ENCODE measurements at regions not wholly inside any gene's neighbourhood (a gene's known extent, or its start where the extent isn't known, plus 50 kb on each side); places are given as distances from the start of the nearest gene placed in this dataset.

DNA sequence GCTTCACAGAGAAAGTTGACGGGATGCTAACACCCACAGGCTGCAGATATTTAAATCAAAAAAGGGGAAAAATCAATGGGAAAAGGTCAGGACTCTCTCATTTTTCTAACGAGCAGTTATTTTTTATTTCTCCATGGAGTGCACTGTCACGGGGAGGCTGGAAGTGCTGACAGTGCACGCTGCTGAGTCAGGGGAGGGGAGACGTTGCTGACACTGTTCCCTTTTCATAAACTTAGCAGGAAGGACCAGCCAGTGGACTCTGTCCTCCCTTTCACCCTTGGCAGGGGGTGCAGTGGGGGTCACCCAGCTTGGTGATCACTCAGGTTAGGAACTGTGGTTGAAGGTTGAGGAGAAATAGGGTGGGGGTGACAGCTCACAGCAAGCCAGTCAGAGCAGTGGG, 65.6 kb upstream of the FUT8 start (continued):
- TF ChIP-seq, protein P1, sequence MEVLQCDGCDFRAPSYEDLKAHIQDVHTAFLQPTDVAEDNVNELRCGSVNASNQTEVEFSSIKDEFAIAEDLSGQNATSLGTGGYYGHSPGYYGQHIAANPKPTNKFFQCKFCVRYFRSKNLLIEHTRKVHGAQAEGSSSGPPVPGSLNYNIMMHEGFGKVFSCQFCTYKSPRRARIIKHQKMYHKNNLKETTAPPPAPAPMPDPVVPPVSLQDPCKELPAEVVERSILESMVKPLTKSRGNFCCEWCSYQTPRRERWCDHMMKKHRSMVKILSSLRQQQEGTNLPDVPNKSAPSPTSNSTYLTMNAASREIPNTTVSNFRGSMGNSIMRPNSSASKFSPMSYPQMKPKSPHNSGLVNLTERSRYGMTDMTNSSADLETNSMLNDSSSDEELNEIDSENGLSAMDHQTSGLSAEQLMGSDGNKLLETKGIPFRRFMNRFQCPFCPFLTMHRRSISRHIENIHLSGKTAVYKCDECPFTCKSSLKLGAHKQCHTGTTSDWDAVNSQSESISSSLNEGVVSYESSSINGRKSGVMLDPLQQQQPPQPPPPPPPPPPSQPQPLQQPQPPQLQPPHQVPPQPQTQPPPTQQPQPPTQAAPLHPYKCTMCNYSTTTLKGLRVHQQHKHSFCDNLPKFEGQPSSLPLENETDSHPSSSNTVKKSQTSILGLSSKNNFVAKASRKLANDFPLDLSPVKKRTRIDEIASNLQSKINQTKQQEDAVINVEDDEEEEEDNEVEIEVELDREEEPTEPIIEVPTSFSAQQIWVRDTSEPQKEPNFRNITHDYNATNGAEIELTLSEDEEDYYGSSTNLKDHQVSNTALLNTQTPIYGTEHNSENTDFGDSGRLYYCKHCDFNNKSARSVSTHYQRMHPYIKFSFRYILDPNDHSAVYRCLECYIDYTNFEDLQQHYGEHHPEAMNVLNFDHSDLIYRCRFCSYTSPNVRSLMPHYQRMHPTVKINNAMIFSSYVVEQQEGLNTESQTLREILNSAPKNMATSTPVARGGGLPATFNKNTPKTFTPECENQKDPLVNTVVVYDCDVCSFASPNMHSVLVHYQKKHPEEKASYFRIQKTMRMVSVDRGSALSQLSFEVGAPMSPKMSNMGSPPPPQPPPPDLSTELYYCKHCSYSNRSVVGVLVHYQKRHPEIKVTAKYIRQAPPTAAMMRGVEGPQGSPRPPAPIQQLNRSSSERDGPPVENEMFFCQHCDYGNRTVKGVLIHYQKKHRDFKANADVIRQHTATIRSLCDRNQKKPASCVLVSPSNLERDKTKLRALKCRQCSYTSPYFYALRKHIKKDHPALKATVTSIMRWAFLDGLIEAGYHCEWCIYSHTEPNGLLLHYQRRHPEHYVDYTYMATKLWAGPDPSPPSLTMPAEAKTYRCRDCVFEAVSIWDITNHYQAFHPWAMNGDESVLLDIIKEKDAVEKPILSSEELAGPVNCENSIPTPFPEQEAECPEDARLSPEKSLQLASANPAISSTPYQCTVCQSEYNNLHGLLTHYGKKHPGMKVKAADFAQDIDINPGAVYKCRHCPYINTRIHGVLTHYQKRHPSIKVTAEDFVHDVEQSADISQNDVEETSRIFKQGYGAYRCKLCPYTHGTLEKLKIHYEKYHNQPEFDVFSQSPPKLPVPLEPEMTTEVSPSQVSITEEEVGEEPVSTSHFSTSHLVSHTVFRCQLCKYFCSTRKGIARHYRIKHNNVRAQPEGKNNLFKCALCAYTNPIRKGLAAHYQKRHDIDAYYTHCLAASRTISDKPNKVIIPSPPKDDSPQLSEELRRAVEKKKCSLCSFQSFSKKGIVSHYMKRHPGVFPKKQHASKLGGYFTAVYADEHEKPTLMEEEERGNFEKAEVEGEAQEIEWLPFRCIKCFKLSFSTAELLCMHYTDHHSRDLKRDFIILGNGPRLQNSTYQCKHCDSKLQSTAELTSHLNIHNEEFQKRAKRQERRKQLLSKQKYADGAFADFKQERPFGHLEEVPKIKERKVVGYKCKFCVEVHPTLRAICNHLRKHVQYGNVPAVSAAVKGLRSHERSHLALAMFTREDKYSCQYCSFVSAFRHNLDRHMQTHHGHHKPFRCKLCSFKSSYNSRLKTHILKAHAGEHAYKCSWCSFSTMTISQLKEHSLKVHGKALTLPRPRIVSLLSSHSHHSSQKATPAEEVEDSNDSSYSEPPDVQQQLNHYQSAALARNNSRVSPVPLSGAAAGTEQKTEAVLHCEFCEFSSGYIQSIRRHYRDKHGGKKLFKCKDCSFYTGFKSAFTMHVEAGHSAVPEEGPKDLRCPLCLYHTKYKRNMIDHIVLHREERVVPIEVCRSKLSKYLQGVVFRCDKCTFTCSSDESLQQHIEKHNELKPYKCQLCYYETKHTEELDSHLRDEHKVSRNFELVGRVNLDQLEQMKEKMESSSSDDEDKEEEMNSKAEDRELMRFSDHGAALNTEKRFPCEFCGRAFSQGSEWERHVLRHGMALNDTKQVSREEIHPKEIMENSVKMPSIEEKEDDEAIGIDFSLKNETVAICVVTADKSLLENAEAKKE (CRISPR knock-in tag; IDR thresholded peaks at IDR 0.05) = no peak
- no peak for TF ChIP-seq ZNF114 (CRISPR knock-in tag; IDR thresholded peaks at IDR 0.05)
- TF ChIP-seq JUNB (IDR thresholded peaks at IDR 0.05; ENCODE audit: unreplicated experiment) = no peak
- TF ChIP-seq ZNF331 (CRISPR knock-in tag; IDR thresholded peaks at IDR 0.05; ENCODE audit: low read depth) = no peak
- TF ChIP-seq, protein P2, sequence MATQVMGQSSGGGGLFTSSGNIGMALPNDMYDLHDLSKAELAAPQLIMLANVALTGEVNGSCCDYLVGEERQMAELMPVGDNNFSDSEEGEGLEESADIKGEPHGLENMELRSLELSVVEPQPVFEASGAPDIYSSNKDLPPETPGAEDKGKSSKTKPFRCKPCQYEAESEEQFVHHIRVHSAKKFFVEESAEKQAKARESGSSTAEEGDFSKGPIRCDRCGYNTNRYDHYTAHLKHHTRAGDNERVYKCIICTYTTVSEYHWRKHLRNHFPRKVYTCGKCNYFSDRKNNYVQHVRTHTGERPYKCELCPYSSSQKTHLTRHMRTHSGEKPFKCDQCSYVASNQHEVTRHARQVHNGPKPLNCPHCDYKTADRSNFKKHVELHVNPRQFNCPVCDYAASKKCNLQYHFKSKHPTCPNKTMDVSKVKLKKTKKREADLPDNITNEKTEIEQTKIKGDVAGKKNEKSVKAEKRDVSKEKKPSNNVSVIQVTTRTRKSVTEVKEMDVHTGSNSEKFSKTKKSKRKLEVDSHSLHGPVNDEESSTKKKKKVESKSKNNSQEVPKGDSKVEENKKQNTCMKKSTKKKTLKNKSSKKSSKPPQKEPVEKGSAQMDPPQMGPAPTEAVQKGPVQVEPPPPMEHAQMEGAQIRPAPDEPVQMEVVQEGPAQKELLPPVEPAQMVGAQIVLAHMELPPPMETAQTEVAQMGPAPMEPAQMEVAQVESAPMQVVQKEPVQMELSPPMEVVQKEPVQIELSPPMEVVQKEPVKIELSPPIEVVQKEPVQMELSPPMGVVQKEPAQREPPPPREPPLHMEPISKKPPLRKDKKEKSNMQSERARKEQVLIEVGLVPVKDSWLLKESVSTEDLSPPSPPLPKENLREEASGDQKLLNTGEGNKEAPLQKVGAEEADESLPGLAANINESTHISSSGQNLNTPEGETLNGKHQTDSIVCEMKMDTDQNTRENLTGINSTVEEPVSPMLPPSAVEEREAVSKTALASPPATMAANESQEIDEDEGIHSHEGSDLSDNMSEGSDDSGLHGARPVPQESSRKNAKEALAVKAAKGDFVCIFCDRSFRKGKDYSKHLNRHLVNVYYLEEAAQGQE (IDR thresholded peaks at IDR 0.05; ENCODE audit: unreplicated experiment) = no peak
- no peak for TF ChIP-seq EZH2phosphoT487 (IDR thresholded peaks at IDR 0.05; ENCODE audit: unreplicated experiment)

DNA sequence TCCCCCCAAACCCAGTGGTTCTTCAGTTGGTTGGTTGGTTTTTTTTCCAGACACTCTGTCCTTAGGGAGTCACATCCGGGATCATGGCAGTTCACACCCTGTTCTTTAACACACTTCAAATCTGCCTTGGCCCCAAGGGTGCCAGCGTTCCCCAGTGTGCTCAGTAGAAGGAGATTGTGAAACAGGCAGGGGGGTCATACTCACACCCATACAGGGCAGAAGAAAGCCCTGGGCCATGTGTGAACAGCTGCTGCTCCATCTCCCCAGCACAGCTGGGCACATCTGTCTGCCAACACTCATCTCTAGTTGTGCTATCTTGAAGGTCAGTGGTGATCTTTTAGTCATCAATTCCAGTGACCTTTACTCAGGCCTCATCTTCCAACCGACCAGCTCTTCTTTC, 64.4 kb upstream of the FUT8 start:
- H3K79me2 ChIP-seq (replicated peaks; ENCODE audit: insufficient read depth) = no peaks in the 10 kb centered on the region
- ATAC-seq (no peak), DNase-seq (ENCODE audit: low spot score) (no peak)
- TF ChIP-seq, protein P1 (CRISPR knock-in tag; IDR thresholded peaks at IDR 0.05) = no peak
- TF ChIP-seq ZNF114 (CRISPR knock-in tag; IDR thresholded peaks at IDR 0.05) = no peak

More for the DNA sequence above, 64.4 kb upstream of the FUT8 start:
- Histone ChIP-seq H4K20me1 (replicated peaks; ENCODE audit: insufficient read depth) (no peaks in the 10 kb centered on the region), H3K27me3 (ENCODE audit: insufficient read depth) (no peaks in the 10 kb centered on the region), H3K4me2 (no peak overlapping the region), H3K4me3 (no peak overlapping the region), H3K36me3 (ENCODE audit: insufficient read depth) (no peaks in the 10 kb centered on the region), H3F3A (replicated peaks; ENCODE audit: low read depth) (no peaks in the 10 kb centered on the region), H2AFZ (no peak overlapping the region), H3K27ac (ENCODE audit: low read depth) (no peak overlapping the region), H3K4me1 (ENCODE audit: insufficient read depth) (no peaks in the 10 kb centered on the region), H3K9me2 (ENCODE audit: insufficient read depth) (0 out of 2 replicates have a peak, but pooled peaks cover 5% of the 10 kb centered on the region)
- Mint-ChIP-seq H3K9me3 (no peaks in the 10 kb centered on the region), H3K4me3 (no peak overlapping the region), H3K36me3 (ENCODE audit: low read depth) (no peaks in the 10 kb centered on the region), H3K27me3 (ENCODE audit: insufficient read depth, low read depth, poor library complexity) (peaks cover 8% of the 10 kb centered on the region), H3K27ac (no peak overlapping the region), H3K4me1 (peaks cover 5% of the 10 kb centered on the region; the same call in 2 of the 3 replicates)

Measured in GM23338 (cell line).